ENCODE measurements at regions not wholly inside any gene's neighbourhood (a gene's known extent, or its start where the extent isn't known, plus 50 kb on each side); places are given as distances from the start of the nearest gene placed in this dataset.
A peak's percentile ranks its signal among the peaks of the same experiment; 100 is the strongest.

GRCh38 chr17:70829876-70830275 lies 660.5 kb downstream of the KCNJ2 start:
- Histone ChIP-seq H3K27me3 (no peaks in the 10 kb centered on the region), H3K4me3 (no peak overlapping the region), H3K9me3 (no peaks in the 10 kb centered on the region), H3K4me1 (no peaks in the 10 kb centered on the region), H3K36me3 (no peaks in the 10 kb centered on the region), H3K27ac (no peak overlapping the region)
- TF ChIP-seq POLR2A (IDR thresholded peaks at IDR 0.05) (no peak), POLR2AphosphoS5 (IDR thresholded peaks at IDR 0.05) (no peak), EP300 (IDR thresholded peaks at IDR 0.05) (no peak), CTCF (IDR thresholded peaks at IDR 0.05) (no peak)
- no peak for DNase-seq
- intact Hi-C loops (cut with DNase I; ENCODE audit: low total_unique reads): no loop called here

- Histone ChIP-seq H3K36me3 (no peaks in the 10 kb centered on the region), H3K9me3 (no peaks in the 10 kb centered on the region), H3K27me3 (no peaks in the 10 kb centered on the region), H3K4me1 (no peaks in the 10 kb centered on the region), H3K27ac (no peak overlapping the region), H3K4me3 (no peak overlapping the region)
- no peak for DNase-seq
- WGBS, 5 donors: 89 to 93% (median 93%) methylated on average over 3 of the region's 3 CpGs
- intact Hi-C loops (cut with DNase I; ENCODE audit: low total_unique reads): no loop called here
- TF ChIP-seq POLR2A (IDR thresholded peaks at IDR 0.05): no peak
- TF ChIP-seq EP300 (IDR thresholded peaks at IDR 0.05): no peak
- no peak for TF ChIP-seq POLR2AphosphoS5 (IDR thresholded peaks at IDR 0.05)
Measured at GRCh38 chr17:70834039-70834438, 664.7 kb downstream of the KCNJ2 start.

GRCh38 chr17:70848785-70849184 lies 679.5 kb downstream of the KCNJ2 start:
- no peaks in the 10 kb centered on the region for H3K4me1 ChIP-seq
- H3K9me3 ChIP-seq: no peaks in the 10 kb centered on the region
- WGBS, 5 donors: 40 to 52% (median 48%) methylated on average over 3 of the region's 3 CpGs
- no peak overlapping the region for H3K27ac ChIP-seq
- intact Hi-C loops (cut with DNase I; ENCODE audit: low total_unique reads): no loop called here
- no peaks in the 10 kb centered on the region for H3K27me3 ChIP-seq
- DNase-seq: no peak
- TF ChIP-seq EP300 (IDR thresholded peaks at IDR 0.05) (no peak), POLR2A (IDR thresholded peaks at IDR 0.05) (no peak), CTCF (IDR thresholded peaks at IDR 0.05) (no peak), POLR2AphosphoS5 (IDR thresholded peaks at IDR 0.05) (no peak)
- no peaks in the 10 kb centered on the region for H3K36me3 ChIP-seq
- H3K4me3 ChIP-seq: no peak overlapping the region

- DNase-seq: peak; percentile 26 to 27
- Histone ChIP-seq H3K27me3 (no peaks in the 10 kb centered on the region), H3K9me3 (no peaks in the 10 kb centered on the region), H3K4me3 (no peak overlapping the region), H3K27ac (peak overlapping the region in 2 of 5 donors; percentile 36 to 43), H3K4me1 (peaks cover 0 to 4% (median 0%) of the 10 kb centered on the region in 4 donors), H3K36me3 (no peaks in the 10 kb centered on the region)
- intact Hi-C loops (cut with DNase I; ENCODE audit: low total_unique reads): no loop called here
- TF ChIP-seq EP300 (IDR thresholded peaks at IDR 0.05) (no peak), CTCF (IDR thresholded peaks at IDR 0.05) (no peak), POLR2A (IDR thresholded peaks at IDR 0.05) (no peak), POLR2AphosphoS5 (IDR thresholded peaks at IDR 0.05) (peak in 1 of 3 donors; percentile 18)
- WGBS, 5 donors: 21 to 42% (median 34%) methylated on average over 8 of the region's 8 CpGs
Measured at GRCh38 chr17:70855401-70856054, 686.2 kb downstream of the KCNJ2 start.

GRCh38 chr17:70857351-70857750 lies 688.0 kb downstream of the KCNJ2 start:
- TF ChIP-seq POLR2AphosphoS5 (IDR thresholded peaks at IDR 0.05) (no peak), EP300 (IDR thresholded peaks at IDR 0.05) (no peak), POLR2A (IDR thresholded peaks at IDR 0.05) (no peak), CTCF (IDR thresholded peaks at IDR 0.05) (no peak)
- peaks cover 0 to 11% (median 4%) of the 10 kb centered on the region in 4 donors for H3K9me3 ChIP-seq
- no peaks in the 10 kb centered on the region for H3K36me3 ChIP-seq
- no peak overlapping the region for H3K4me3 ChIP-seq
- peaks cover 0 to 4% (median 0%) of the 10 kb centered on the region in 4 donors for H3K4me1 ChIP-seq
- intact Hi-C loops (cut with DNase I; ENCODE audit: low total_unique reads): no loop called here
- 85 to 97% (median 93%) methylated on average over 3 of the region's 3 CpGs for WGBS, 5 donors
- H3K27ac ChIP-seq: no peak overlapping the region
- no peak for DNase-seq
- no peaks in the 10 kb centered on the region for H3K27me3 ChIP-seq

All from stomach (tissue), 8 donors.